ENCODE measurements at regions not wholly inside any gene's neighbourhood (a gene's known extent, or its start where the extent isn't known, plus 50 kb on each side); places are given as distances from the start of the nearest gene placed in this dataset.

DNA sequence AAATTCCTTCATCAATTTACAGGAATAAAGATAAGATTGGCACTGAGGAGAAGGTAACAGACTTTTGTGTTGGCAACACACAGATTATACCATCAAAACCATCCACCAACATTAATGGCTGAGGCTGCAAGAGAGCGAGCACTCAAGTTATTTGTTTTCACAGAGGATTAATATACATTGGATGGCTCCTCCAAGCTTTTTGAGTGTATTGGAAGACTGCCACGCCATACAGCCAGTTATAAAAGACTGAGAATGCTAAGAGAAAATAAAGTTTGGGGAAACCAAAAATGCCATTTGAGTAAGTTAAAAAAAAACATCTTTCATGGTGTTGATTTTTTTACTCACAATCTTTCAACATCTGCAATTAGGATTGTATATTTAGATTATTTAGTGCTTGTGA lies 973.8 kb upstream of the SLC35B3 start:
- Histone ChIP-seq H3K27ac (ENCODE audit: low read length) (peak overlapping the region; percentile 76), H3K36me3 (ENCODE audit: control insufficient read depth, insufficient read depth, low read length) (no peaks in the 10 kb centered on the region), H3K27me3 (ENCODE audit: control insufficient read depth, insufficient read depth, low read length) (no peaks in the 10 kb centered on the region), H3K4me1 (ENCODE audit: control insufficient read depth, insufficient read depth, low read length) (peaks cover 30% of the 10 kb centered on the region), H3K9me3 (ENCODE audit: control insufficient read depth, insufficient read depth, low read depth, low read length) (peaks cover 8% of the 10 kb centered on the region; the same call in 1 of the 2 replicates), H3K4me3 (ENCODE audit: low read depth in 2 of 2, low read length in 2 of 2) (no peak overlapping the region)
- BruUV-seq (replicated peaks): no TSS peak
- no peak for DNase-seq (ENCODE audit: low read depth, low spot score)
- in situ Hi-C loops (cut with HindIII; ENCODE audit: low pct_unique_long_range_greater_than_20kb, low sequenced_read_pairs): no loop called here
- TF ChIP-seq SIN3A (IDR thresholded peaks at IDR 0.05; ENCODE audit: borderline replicate concordance, insufficient read depth, low read depth, low read length): no peak
- TF ChIP-seq POLR2AphosphoS5 (IDR thresholded peaks at IDR 0.05; ENCODE audit: low read depth, low read length): no peak
- TF ChIP-seq, protein P1, sequence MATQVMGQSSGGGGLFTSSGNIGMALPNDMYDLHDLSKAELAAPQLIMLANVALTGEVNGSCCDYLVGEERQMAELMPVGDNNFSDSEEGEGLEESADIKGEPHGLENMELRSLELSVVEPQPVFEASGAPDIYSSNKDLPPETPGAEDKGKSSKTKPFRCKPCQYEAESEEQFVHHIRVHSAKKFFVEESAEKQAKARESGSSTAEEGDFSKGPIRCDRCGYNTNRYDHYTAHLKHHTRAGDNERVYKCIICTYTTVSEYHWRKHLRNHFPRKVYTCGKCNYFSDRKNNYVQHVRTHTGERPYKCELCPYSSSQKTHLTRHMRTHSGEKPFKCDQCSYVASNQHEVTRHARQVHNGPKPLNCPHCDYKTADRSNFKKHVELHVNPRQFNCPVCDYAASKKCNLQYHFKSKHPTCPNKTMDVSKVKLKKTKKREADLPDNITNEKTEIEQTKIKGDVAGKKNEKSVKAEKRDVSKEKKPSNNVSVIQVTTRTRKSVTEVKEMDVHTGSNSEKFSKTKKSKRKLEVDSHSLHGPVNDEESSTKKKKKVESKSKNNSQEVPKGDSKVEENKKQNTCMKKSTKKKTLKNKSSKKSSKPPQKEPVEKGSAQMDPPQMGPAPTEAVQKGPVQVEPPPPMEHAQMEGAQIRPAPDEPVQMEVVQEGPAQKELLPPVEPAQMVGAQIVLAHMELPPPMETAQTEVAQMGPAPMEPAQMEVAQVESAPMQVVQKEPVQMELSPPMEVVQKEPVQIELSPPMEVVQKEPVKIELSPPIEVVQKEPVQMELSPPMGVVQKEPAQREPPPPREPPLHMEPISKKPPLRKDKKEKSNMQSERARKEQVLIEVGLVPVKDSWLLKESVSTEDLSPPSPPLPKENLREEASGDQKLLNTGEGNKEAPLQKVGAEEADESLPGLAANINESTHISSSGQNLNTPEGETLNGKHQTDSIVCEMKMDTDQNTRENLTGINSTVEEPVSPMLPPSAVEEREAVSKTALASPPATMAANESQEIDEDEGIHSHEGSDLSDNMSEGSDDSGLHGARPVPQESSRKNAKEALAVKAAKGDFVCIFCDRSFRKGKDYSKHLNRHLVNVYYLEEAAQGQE (IDR thresholded peaks at IDR 0.05; ENCODE audit: insufficient read depth in 1 of 2, low read depth in 2 of 2, low read length in 1 of 2): no peak
- TF ChIP-seq, protein P2, sequence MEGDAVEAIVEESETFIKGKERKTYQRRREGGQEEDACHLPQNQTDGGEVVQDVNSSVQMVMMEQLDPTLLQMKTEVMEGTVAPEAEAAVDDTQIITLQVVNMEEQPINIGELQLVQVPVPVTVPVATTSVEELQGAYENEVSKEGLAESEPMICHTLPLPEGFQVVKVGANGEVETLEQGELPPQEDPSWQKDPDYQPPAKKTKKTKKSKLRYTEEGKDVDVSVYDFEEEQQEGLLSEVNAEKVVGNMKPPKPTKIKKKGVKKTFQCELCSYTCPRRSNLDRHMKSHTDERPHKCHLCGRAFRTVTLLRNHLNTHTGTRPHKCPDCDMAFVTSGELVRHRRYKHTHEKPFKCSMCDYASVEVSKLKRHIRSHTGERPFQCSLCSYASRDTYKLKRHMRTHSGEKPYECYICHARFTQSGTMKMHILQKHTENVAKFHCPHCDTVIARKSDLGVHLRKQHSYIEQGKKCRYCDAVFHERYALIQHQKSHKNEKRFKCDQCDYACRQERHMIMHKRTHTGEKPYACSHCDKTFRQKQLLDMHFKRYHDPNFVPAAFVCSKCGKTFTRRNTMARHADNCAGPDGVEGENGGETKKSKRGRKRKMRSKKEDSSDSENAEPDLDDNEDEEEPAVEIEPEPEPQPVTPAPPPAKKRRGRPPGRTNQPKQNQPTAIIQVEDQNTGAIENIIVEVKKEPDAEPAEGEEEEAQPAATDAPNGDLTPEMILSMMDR (IDR thresholded peaks at IDR 0.05): no peak
- TF ChIP-seq TCF7L2 (IDR thresholded peaks at IDR 0.05; ENCODE audit: low read depth, low read length): no peak
- intact Hi-C loops (cut with micrococcal nuclease; ENCODE audit: unreplicated experiment): no loop called here
- ChIA-PET CTCF (no interaction called here), POLR2A (interaction anchor here (0.7 kb wide), 1 partner anchor 61 kb away, joined by 4 read pairs; no protein-coding TSS in a partner anchor)
- no peak for ATAC-seq

DNA sequence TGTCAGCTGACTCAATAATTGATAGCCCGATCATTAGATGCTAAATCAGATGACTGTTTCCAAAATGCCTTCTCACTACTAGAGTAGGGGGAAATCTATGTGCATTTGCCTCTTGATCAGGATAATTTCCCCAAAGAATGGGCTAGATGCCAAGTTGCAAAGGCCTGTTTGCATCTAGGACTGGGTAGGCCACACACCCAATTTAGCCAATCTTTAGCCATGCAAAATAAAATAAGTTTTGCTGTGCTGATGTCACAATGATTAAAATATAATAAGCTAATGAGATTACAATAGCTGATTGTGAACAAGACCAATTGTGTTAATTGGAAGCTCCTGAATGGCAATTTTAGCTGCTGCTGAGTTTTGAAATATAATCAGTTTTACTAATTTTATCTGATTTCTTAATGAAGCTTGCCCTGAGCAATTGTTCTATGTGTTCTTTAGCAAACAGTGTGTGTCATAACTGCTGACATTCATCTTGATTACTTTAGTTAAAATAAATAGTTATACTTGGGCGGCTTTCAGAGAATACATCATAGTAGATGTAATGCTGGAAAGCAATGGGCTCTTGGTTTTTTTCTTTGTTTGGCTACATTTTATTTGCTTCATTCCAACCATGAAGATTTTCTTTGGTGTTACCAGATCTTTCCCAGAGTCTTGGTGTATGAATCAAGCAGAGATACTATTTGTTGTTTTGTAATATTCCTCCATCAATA lies 973.2 kb upstream of the SLC35B3 start:
- Histone ChIP-seq H3K4me1 (ENCODE audit: control insufficient read depth, insufficient read depth, low read length) (peaks cover 34% of the 10 kb centered on the region), H3K9me3 (ENCODE audit: control insufficient read depth, insufficient read depth, low read depth, low read length) (peaks cover 8% of the 10 kb centered on the region; the same call in 1 of the 2 replicates), H3K4me3 (ENCODE audit: low read depth in 2 of 2, low read length in 2 of 2) (no peak overlapping the region), H3K27ac (ENCODE audit: low read length) (peak overlapping the region; percentile 76), H3K27me3 (ENCODE audit: control insufficient read depth, insufficient read depth, low read length) (no peaks in the 10 kb centered on the region), H3K36me3 (ENCODE audit: control insufficient read depth, insufficient read depth, low read length) (no peaks in the 10 kb centered on the region)
- intact Hi-C loops (cut with micrococcal nuclease; ENCODE audit: unreplicated experiment): no loop called here
- ATAC-seq (peak; percentile 65; the same call in 1 of the 2 replicates), DNase-seq (ENCODE audit: low read depth, low spot score) (no peak)
- TF ChIP-seq POLR2AphosphoS5 (IDR thresholded peaks at IDR 0.05; ENCODE audit: low read depth, low read length) (peak; percentile 36; the same call in 1 of the 2 replicates), SIN3A (IDR thresholded peaks at IDR 0.05; ENCODE audit: borderline replicate concordance, insufficient read depth, low read depth, low read length) (no peak), TCF7L2 (IDR thresholded peaks at IDR 0.05; ENCODE audit: low read depth, low read length) (peak; percentile 13; the same call in 1 of the 2 replicates)
- TF ChIP-seq, protein P2 (IDR thresholded peaks at IDR 0.05): no peak
- TF ChIP-seq, protein P1 (IDR thresholded peaks at IDR 0.05; ENCODE audit: insufficient read depth in 1 of 2, low read depth in 2 of 2, low read length in 1 of 2): no peak
- CTCF ChIA-PET: no interaction called here
- POLR2A ChIA-PET: no interaction called here
- no TSS peak for BruUV-seq (replicated peaks)
- in situ Hi-C loops (cut with HindIII; ENCODE audit: low pct_unique_long_range_greater_than_20kb, low sequenced_read_pairs): no loop called here

All from Panc1 (cell line).